LHCN-M2 (cell line): ENCODE measurements at regions not wholly inside any gene's neighbourhood (a gene's known extent, or its start where the extent isn't known, plus 50 kb on each side); places are given as distances from the start of the nearest gene placed in this dataset.
A peak's percentile ranks its signal among the peaks of the same experiment; 100 is the strongest.

ENCODE experiments used
- DNase-seq: peaks from one replicate; pipeline ENCODE4 v3.0.0-alpha.2; 2012; ENCODE audit warnings: low read depth

GRCh38 chr3:110093812-110094401, 756.6 kb upstream of the DPPA4 start:
- DNase-seq = no peak

- no peak for DNase-seq
Observed at GRCh38 chr3:110099711-110100110, 762.4 kb upstream of the DPPA4 start.

GRCh38 chr3:110101361-110101760, 764.0 kb upstream of the DPPA4 start:
- DNase-seq = peak; percentile 55

GRCh38 chr3:110106805-110107204, 769.5 kb upstream of the DPPA4 start:
- DNase-seq = no peak

- DNase-seq = no peak
Observed at GRCh38 chr3:110123946-110124345, 786.6 kb upstream of the DPPA4 start.

- DNase-seq = no peak
Observed at GRCh38 chr3:110126065-110126464, 788.7 kb upstream of the DPPA4 start.

GRCh38 chr3:110133971-110134370, 796.6 kb upstream of the DPPA4 start:
- DNase-seq = no peak

- no peak for DNase-seq
Observed at GRCh38 chr3:110139048-110139447, 801.7 kb upstream of the DPPA4 start.

- no peak for DNase-seq
Observed at GRCh38 chr3:110139821-110140220, 802.5 kb upstream of the DPPA4 start.

- no peak for DNase-seq
Observed at GRCh38 chr3:110149763-110150162, 812.4 kb upstream of the DPPA4 start.

- DNase-seq = no peak
Observed at GRCh38 chr3:110157221-110157620, 819.9 kb upstream of the DPPA4 start.

GRCh38 chr3:110164632-110165369, 827.5 kb upstream of the DPPA4 start:
- no peak for DNase-seq

GRCh38 chr3:110165370-110165743, 828.0 kb upstream of the DPPA4 start:
- DNase-seq = no peak

GRCh38 chr3:110165753-110166152, 828.4 kb upstream of the DPPA4 start:
- no peak for DNase-seq

GRCh38 chr3:110166791-110167190, 829.4 kb upstream of the DPPA4 start:
- no peak for DNase-seq

- no peak for DNase-seq
Observed at GRCh38 chr3:110174908-110175307, 837.6 kb upstream of the DPPA4 start.

- DNase-seq = peak; percentile 8
Observed at GRCh38 chr3:110178965-110179364, 841.6 kb upstream of the DPPA4 start.

GRCh38 chr3:110180733-110181132, 843.4 kb upstream of the DPPA4 start:
- peak; percentile 26 for DNase-seq

GRCh38 chr3:110181226-110181625, 843.9 kb upstream of the DPPA4 start:
- no peak for DNase-seq

GRCh38 chr3:110184536-110184935, 847.2 kb upstream of the DPPA4 start:
- no peak for DNase-seq

GRCh38 chr3:110193074-110193473, 855.7 kb upstream of the DPPA4 start:
- no peak for DNase-seq

GRCh38 chr3:110198717-110199587, 861.6 kb upstream of the DPPA4 start:
- no peak for DNase-seq

GRCh38 chr3:110199588-110199943, 862.2 kb upstream of the DPPA4 start:
- DNase-seq = no peak
